ENCODE measurements at regions not wholly inside any gene's neighbourhood (a gene's known extent, or its start where the extent isn't known, plus 50 kb on each side); places are given as distances from the start of the nearest gene placed in this dataset.

- TF ChIP-seq MXI1 (conservative IDR thresholded peaks at IDR 0.05; ENCODE audit: poor library complexity, severe bottlenecking) (no peak), RAD21 (conservative IDR thresholded peaks at IDR 0.05) (no peak), POLR2AphosphoS5 (IDR thresholded peaks at IDR 0.05) (no peak), EZH2 (IDR thresholded peaks at IDR 0.05; ENCODE audit: borderline replicate concordance, insufficient read depth, low read length, poor library complexity, severe bottlenecking) (no peak), EP300 (conservative IDR thresholded peaks at IDR 0.05; ENCODE audit: poor library complexity, severe bottlenecking) (no peak)
- H3K36me3 ChIP-seq (ENCODE audit: insufficient read depth, low read length): no peaks in the 10 kb centered on the region
- no peak overlapping the region for H3K27ac ChIP-seq (ENCODE audit: low read length)
- H2AFZ ChIP-seq (ENCODE audit: low read depth, low read length): no peak overlapping the region
- H3K9ac ChIP-seq (ENCODE audit: low read length): no peak overlapping the region
- no peak overlapping the region for H3K4me2 ChIP-seq (ENCODE audit: low read length)
- no peaks in the 10 kb centered on the region for H3K79me2 ChIP-seq (replicated peaks; ENCODE audit: insufficient read depth, low read length)
- no peak overlapping the region for H3K4me3 ChIP-seq (ENCODE audit: low read length)
- no peaks in the 10 kb centered on the region for H3F3A ChIP-seq (ENCODE audit: insufficient read depth, low read length, poor library complexity, severe bottlenecking)
- no peaks in the 10 kb centered on the region for H4K20me1 ChIP-seq (ENCODE audit: insufficient read depth)
- H3K9me2 ChIP-seq (ENCODE audit: insufficient read depth, low read length): no peaks in the 10 kb centered on the region
- H3K9me3 ChIP-seq (ENCODE audit: low read length): no peaks in the 10 kb centered on the region
- H3K27me3 ChIP-seq (ENCODE audit: insufficient read depth, low read depth, low read length): peaks cover 2% of the 10 kb centered on the region
These were observed 62.1 kb upstream of the THSD7B start for GRCh38 chr2:136703214-136703613.

GRCh38 chr2:136696438-136696837 lies 68.9 kb upstream of the THSD7B start:
- Histone ChIP-seq H3K4me2 (ENCODE audit: low read length) (no peak overlapping the region), H3K36me3 (ENCODE audit: insufficient read depth, low read length) (no peaks in the 10 kb centered on the region), H3K27ac (ENCODE audit: low read length) (no peak overlapping the region), H2AFZ (ENCODE audit: low read depth, low read length) (no peak overlapping the region), H3K4me3 (ENCODE audit: low read length) (no peak overlapping the region), H3F3A (ENCODE audit: insufficient read depth, low read length, poor library complexity, severe bottlenecking) (no peaks in the 10 kb centered on the region), H3K27me3 (ENCODE audit: insufficient read depth, low read depth, low read length) (peaks cover under 1% of the 10 kb centered on the region), H3K9me2 (ENCODE audit: insufficient read depth, low read length) (no peaks in the 10 kb centered on the region), H4K20me1 (ENCODE audit: insufficient read depth) (no peaks in the 10 kb centered on the region), H3K79me2 (replicated peaks; ENCODE audit: insufficient read depth, low read length) (no peaks in the 10 kb centered on the region), H3K9ac (ENCODE audit: low read length) (no peak overlapping the region), H3K9me3 (ENCODE audit: low read length) (no peaks in the 10 kb centered on the region)
- TF ChIP-seq EP300 (conservative IDR thresholded peaks at IDR 0.05; ENCODE audit: poor library complexity, severe bottlenecking) (no peak), TAF1 (IDR thresholded peaks at IDR 0.05; ENCODE audit: low read depth) (no peak), MXI1 (conservative IDR thresholded peaks at IDR 0.05; ENCODE audit: poor library complexity, severe bottlenecking) (no peak), EZH2 (IDR thresholded peaks at IDR 0.05; ENCODE audit: borderline replicate concordance, insufficient read depth, low read length, poor library complexity, severe bottlenecking) (no peak), SMC3 (conservative IDR thresholded peaks at IDR 0.05; ENCODE audit: poor library complexity) (no peak), RAD21 (conservative IDR thresholded peaks at IDR 0.05) (no peak), REST (IDR thresholded peaks at IDR 0.05; ENCODE audit: borderline replicate concordance) (no peak), POLR2AphosphoS5 (IDR thresholded peaks at IDR 0.05) (no peak), CTCF (IDR thresholded peaks at IDR 0.05; ENCODE audit: poor library complexity, severe bottlenecking) (no peak)

All from neural cell (in vitro differentiated cells).